HG02571 (cell line): ENCODE measurements at regions not wholly inside any gene's neighbourhood (a gene's known extent, or its start where the extent isn't known, plus 50 kb on each side); places are given as distances from the start of the nearest gene placed in this dataset.

Experiments used
- ATAC-seq: cut with Tn5 transposase; IDR thresholded peaks from one replicate; pipeline ENCODE4 v1.9.1; 2021; ENCODE audit warnings: mild to moderate bottlenecking, moderate library complexity; ENCODE audit not compliant: unreplicated experiment

GRCh38 chr7:17679458-17679857 is 260.8 kb downstream of the SNX13 start:
- no peak for ATAC-seq

- ATAC-seq: no peak
Observed at GRCh38 chr7:17680026-17680425, 260.3 kb downstream of the SNX13 start.

- no peak for ATAC-seq
Observed at GRCh38 chr7:17680943-17681351, 259.3 kb downstream of the SNX13 start.

DNA sequence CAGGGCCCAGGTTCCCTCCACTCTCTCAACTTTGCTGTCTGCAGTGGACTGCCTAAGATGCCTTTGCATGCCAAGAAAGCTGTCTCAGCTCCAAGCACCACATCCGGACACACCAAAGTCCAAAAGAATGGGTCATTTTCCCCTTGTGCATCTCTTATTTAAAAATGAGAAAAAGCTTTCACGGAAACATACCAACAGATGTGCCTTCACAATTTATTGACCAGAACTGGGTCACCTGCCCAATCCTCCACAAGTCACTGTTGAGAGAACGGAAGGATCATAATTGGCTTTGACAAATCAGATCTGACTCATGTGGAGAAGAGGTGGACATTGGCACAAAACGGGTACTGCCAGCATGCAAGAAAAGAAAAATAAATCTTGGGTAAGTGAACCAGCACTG is 258.3 kb downstream of the SNX13 start:
- no peak for ATAC-seq

DNA sequence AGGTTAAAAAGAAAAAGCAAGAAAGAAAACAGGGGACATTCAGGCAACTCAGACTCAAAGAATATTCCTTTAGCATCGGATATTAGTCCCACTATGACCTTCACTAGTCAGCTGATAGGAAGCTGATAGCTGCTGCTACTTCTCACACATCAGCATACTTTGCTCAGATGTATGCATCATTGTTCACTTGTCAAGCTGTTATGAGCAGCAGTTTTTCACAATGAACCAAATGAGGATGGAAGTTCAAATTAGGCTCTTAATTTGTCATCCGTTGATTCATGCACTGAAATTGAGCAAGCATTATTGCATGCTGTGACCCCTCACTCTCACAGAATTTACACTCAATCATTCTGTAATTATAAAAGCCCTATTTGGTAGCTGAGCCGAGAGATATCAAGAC is 257.7 kb downstream of the SNX13 start:
- no peak for ATAC-seq

DNA sequence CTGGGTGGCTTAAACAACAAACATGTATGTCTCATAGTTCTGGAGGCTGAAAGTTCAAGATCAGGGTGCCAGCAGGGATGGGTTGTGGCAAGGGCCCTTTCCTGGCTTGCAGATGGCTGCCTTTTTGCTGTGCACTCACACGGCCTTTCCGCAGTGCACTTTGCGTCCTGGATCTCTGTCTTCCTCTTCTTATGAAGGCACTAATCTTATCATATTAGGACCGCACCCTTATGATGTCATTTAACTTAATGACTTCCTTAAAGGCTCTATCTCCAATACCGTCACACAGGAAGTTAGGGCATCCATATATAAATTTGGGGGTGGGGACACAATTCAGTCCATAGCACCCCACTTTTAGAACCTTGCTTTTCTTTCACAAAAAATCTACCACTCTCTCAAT is 255.2 kb downstream of the SNX13 start:
- ATAC-seq: no peak

DNA sequence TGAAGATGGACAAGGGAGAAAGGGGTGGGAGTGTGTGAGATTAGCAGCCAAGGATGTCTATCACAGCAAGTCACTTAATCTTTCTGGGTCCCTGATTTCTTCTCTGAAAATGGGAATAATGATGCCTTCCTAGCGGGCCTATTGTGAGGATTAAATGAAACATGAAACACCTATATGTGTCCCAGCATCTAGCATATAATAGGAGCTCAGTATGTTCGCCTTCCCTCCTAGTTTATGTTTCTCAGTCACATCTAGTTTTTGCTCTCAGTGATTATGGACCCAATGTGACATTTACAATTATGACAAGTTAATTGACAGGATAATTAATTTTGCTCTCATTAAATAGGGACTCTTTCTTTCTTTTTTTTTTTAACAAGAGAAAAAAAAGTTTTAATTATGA is 252.9 kb downstream of the SNX13 start:
- no peak for ATAC-seq

GRCh38 chr7:17689361-17689902 is 250.9 kb downstream of the SNX13 start:
- ATAC-seq: no peak

DNA sequence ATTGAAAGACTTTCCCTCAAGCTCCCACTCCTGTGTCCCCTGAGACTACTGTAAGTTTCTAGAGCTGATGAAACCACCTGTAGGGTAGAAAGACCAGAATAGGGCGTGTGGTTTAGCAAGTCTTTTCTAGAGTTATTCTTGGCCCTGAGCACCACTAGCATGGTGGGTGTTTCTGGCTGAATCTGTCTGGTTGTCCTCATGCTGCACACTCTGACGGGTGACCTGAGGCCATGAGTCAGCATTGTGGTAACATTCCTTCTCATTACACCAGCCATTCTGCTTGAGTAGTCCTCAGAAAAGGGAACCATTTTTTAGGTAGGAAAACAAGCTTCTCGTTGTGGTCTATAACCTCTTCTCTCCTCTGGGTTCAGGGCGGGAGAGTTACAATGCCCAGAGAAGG is 250.3 kb downstream of the SNX13 start:
- ATAC-seq: peak; percentile 83

- ATAC-seq: no peak
Observed at GRCh38 chr7:17696422-17696821, 243.9 kb downstream of the SNX13 start.

GRCh38 chr7:17697128-17697881 is 243.0 kb downstream of the SNX13 start:
- no peak for ATAC-seq

DNA sequence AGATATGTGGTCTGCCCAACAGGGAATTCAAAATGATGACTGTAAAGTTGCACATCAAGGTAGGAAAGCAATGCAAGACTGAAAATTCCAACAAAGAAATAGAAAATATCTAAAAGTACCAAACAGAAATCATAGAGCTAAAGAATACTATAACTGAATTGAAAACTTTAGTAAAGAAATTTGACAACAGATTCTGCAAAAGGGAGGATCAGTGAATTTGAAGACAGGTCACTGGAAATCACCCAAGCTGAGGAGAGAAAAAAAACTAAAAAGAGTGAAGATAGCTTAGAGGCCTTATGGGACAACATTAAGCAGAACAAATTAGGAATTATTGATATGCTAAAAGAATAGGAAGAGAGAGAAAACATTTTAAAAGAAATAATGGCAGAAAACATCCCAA is 240.6 kb downstream of the SNX13 start:
- no peak for ATAC-seq

- ATAC-seq: no peak
Observed at GRCh38 chr7:17700138-17700537, 240.2 kb downstream of the SNX13 start.

DNA sequence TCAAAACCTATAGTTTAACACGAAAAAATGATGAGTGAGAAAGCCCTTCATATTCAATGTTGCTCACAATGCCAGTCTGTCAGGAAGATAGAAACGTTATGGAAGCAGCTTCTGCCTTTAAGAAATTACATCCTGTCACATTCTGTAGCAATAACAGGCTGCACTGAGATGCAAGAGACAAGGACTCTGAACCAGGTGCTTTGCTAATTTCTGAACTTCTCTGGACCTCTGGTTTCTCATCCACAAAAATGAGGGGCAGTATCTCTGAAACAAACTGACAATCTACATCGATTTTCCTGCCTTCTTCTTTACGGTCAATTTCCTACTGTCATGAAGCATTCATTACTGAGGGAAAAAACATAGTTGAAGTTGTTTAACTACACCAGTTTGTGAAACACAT is 234.0 kb downstream of the SNX13 start:
- no peak for ATAC-seq

DNA sequence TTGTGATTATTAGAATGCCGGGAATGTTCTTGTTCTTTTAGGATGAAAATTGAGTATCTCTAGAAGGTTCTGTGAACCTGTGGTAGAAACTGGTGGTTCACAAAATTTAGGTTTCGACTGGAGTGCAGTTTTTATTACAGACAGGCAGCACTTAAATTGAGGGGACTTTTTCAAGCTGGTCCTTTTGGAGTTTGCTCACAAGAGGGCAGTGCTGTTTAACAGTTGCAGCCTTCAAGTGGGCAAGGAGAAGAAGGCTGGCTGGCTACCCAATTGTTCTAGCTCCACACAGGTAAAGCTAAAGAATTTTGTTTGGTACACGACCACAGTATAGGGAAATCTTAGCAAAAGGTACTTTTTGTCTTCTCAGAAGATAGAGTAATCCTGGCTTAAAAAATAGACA is 233.6 kb downstream of the SNX13 start:
- no peak for ATAC-seq

GRCh38 chr7:17709127-17709526 is 231.2 kb downstream of the SNX13 start:
- no peak for ATAC-seq

DNA sequence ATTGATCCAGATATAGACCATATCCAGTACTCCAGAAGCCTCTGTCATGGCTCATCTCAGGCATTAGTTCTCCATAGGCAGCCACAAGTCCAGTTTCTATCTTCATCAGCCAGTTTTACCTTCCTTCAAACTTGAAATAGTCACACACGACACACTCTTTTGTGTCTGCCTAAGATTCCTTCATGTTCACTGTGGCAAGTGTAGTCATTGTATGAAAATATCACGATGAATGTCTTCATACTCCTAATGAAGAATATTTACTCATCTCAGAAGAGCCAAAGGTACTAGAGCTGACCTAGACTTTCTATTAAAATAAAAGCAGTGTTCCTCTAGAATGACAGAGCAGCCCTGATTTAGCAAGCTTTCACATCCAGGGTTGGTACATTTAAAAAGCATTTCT is 230.7 kb downstream of the SNX13 start:
- no peak for ATAC-seq

- no peak for ATAC-seq
Observed at GRCh38 chr7:17710312-17710711, 230.0 kb downstream of the SNX13 start.

DNA sequence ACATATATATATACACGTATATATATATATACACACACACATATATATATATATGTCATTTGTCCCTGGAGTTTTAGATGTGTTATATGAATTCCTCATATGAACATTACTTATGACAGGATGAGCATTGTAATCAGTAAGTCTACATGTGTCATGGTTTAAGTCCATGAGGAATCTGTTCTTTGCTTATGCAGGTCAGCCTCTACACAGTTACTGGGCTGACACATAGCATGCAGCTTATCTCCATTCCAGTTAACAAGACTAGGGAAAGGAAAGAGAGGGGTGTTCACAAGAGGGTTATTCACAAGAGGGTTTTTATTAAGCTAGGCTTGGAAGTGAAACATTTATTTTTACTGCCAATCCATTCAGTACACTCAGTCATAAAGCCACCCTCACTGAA is 226.7 kb downstream of the SNX13 start:
- ATAC-seq: no peak

- no peak for ATAC-seq
Observed at GRCh38 chr7:17716816-17717215, 223.5 kb downstream of the SNX13 start.

GRCh38 chr7:17719998-17720397 is 220.3 kb downstream of the SNX13 start:
- ATAC-seq: no peak

GRCh38 chr7:17721736-17722285 is 218.5 kb downstream of the SNX13 start:
- ATAC-seq: no peak

GRCh38 chr7:17722798-17723197 is 217.5 kb downstream of the SNX13 start:
- ATAC-seq: no peak
